ENCODE measurements at regions not wholly inside any gene's neighbourhood (a gene's known extent, or its start where the extent isn't known, plus 50 kb on each side); places are given as distances from the start of the nearest gene placed in this dataset.

GRCh38 chr1:198436276-198436675, 104.2 kb downstream of the ATP6V1G3 start:
- Histone ChIP-seq H2AFZ (ENCODE audit: low read length) (no peak overlapping the region), H3K79me2 (ENCODE audit: insufficient read depth, low read length) (no peaks in the 10 kb centered on the region), H4K20me1 (ENCODE audit: insufficient read depth, low read length) (no peaks in the 10 kb centered on the region), H3K4me3 (replicated peaks in 1 of 3; ENCODE audit: insufficient read depth in 1 of 3, low read depth in 2 of 3, low read length in 3 of 3) (no peak overlapping the region), H3K27me3 (ENCODE audit: control insufficient read depth in 1 of 2, insufficient read depth in 2 of 2, low read length in 2 of 2) (no peaks in the 10 kb centered on the region), H3K4me1 (ENCODE audit: insufficient read depth, low read length) (no peaks in the 10 kb centered on the region), H3K4me2 (ENCODE audit: low read depth, low read length) (no peak overlapping the region), H3K27ac (ENCODE audit: extremely low read length, insufficient read depth, low read length) (no peak overlapping the region), H3K9ac (ENCODE audit: insufficient read depth, low read depth, low read length) (no peak overlapping the region), H3K36me3 (replicated peaks in 1 of 2; ENCODE audit: control insufficient read depth in 1 of 2, insufficient read depth in 2 of 2, low read length in 2 of 2) (no peaks in the 10 kb centered on the region), H3K9me3 (ENCODE audit: low read length) (peaks cover 5% of the 10 kb centered on the region)
- POLR2A ChIA-PET: no interaction called here
- intact Hi-C loops (cut with micrococcal nuclease; ENCODE audit: unreplicated experiment) (no loop called here), in situ Hi-C loops (cut with HindIII; ENCODE audit: extremely low pct_ligation_motif_present, low pct_unique_long_range_greater_than_20kb) (no loop called here)
- FAIRE-seq (no peak), DNase-seq (ENCODE audit: low spot score) (no peak), ATAC-seq (no peak)
- no TSS peak for BruUV-seq (replicated peaks)
- CTCF ChIA-PET (ENCODE audit: low intra/inter-chr PET ratio, low total read pairs): no interaction called here
- TF ChIP-seq ZNF501 (CRISPR knock-in tag; IDR thresholded peaks at IDR 0.05) (no peak), ZFP90 (CRISPR knock-in tag; IDR thresholded peaks at IDR 0.05; ENCODE audit: borderline replicate concordance) (no peak), RAD51 (IDR thresholded peaks at IDR 0.05; ENCODE audit: borderline replicate concordance) (no peak), NFYC (CRISPR knock-in tag; IDR thresholded peaks at IDR 0.05) (no peak), ZNF816 (CRISPR knock-in tag; IDR thresholded peaks at IDR 0.05; ENCODE audit: borderline replicate concordance) (no peak), EED (CRISPR knock-in tag; IDR thresholded peaks at IDR 0.05) (no peak), NONO (IDR thresholded peaks at IDR 0.05) (no peak), NONO (CRISPR knock-in tag; conservative IDR thresholded peaks at IDR 0.05) (no peak), ATF6 (CRISPR knock-in tag; conservative IDR thresholded peaks at IDR 0.05) (no peak), PBX3 (CRISPR knock-in tag; IDR thresholded peaks at IDR 0.05; ENCODE audit: borderline replicate concordance) (no peak), MTF2 (CRISPR knock-in tag; IDR thresholded peaks at IDR 0.05; ENCODE audit: borderline replicate concordance) (no peak), CHD4 (IDR thresholded peaks at IDR 0.05; ENCODE audit: borderline replicate concordance, low read length) (no peak), ZNF383 (CRISPR knock-in tag; IDR thresholded peaks at IDR 0.05; ENCODE audit: borderline replicate concordance) (no peak), HMGA1 (CRISPR knock-in tag; conservative IDR thresholded peaks at IDR 0.05) (no peak), SNAPC4 (CRISPR knock-in tag; IDR thresholded peaks at IDR 0.05) (no peak), UBTF (CRISPR knock-in tag; IDR thresholded peaks at IDR 0.05) (no peak), ATF1 (CRISPR knock-in tag; IDR thresholded peaks at IDR 0.05) (no peak)

All from HepG2 (cell line).